SU-DHL-6 (cell line): ENCODE measurements at regions not wholly inside any gene's neighbourhood (a gene's known extent, or its start where the extent isn't known, plus 50 kb on each side); places are given as distances from the start of the nearest gene placed in this dataset.

Experiments
- H2AFZ ChIP-seq: fragments of 200-600 bp; sonication (generic); 2 replicates; pipeline ENCODE4 v1.6.1; 2014; ENCODE audit warnings: low read depth, mild to moderate bottlenecking, moderate library complexity, mixed read lengths, antibody characterized with exemption, low read length; ENCODE audit not compliant: severe bottlenecking
- H3F3A ChIP-seq: fragments of 200-600 bp; shearing (Covaris generic); 2 replicates; pipeline ENCODE4 v1.6.0; 2016; ENCODE audit warnings: antibody characterized with exemption, mild to moderate bottlenecking; ENCODE audit not compliant: insufficient read depth
- H3K27ac ChIP-seq: fragments of 200-600 bp; sonication (generic); 2 replicates; pipeline ENCODE4 v1.5.1; 2016; ENCODE audit warnings: low read depth, mild to moderate bottlenecking, low read length, moderate library complexity, mixed read lengths
- H3K27me3 ChIP-seq: fragments of 200-600 bp; sonication (generic), shearing (Covaris generic); 2 replicates; pipeline ENCODE4 v1.6.0; 2014; ENCODE audit warnings: mild to moderate bottlenecking, low read length
- H3K36me3 ChIP-seq: fragments of 200-600 bp; sonication (generic); 2 replicates; pipeline ENCODE4 v1.6.1; 2014; ENCODE audit warnings: mild to moderate bottlenecking, low read length, mixed read lengths
- H3K4me2 ChIP-seq: fragments of 300-600, 200-600 bp; shearing (Covaris generic), sonication (generic); 2 replicates; pipeline ENCODE4 v1.6.0; 2014; ENCODE audit warnings: low read length, low read depth, mild to moderate bottlenecking; ENCODE audit not compliant: poor library complexity, severe bottlenecking
- H3K4me3 ChIP-seq: fragments of 200-600 bp; sonication (generic); 2 replicates; pipeline ENCODE4 v1.5.1; 2014; ENCODE audit warnings: antibody characterized with exemption, low read length, mild to moderate bottlenecking, mixed read lengths; ENCODE audit not compliant: insufficient read depth, poor library complexity, severe bottlenecking
- H3K79me2 ChIP-seq: fragments of 200-600 bp; sonication (generic); 2 replicates; pipeline ENCODE4 v1.6.1; 2014; ENCODE audit warnings: mild to moderate bottlenecking, low read length, moderate library complexity; ENCODE audit not compliant: insufficient read depth
- H3K9ac ChIP-seq: fragments of 200-600 bp; sonication (generic); 2 replicates; pipeline ENCODE4 v1.7.0; 2014; ENCODE audit warnings: mild to moderate bottlenecking, low read length
- H3K9me2 ChIP-seq: fragments of 200-600 bp; sonication (generic); replicated peaks from 2 replicates; pipeline ENCODE4 v1.6.1; 2014; ENCODE audit warnings: low read length; ENCODE audit not compliant: insufficient read depth
- H3K9me3 ChIP-seq: fragments of 200-600 bp; sonication (generic); 2 replicates; pipeline ENCODE4 v1.6.1; 2014; ENCODE audit warnings: low read length, mixed read lengths; ENCODE audit not compliant: insufficient read depth
- H4K20me1 ChIP-seq: fragments of 200-600 bp; sonication (generic); 2 replicates; pipeline ENCODE4 v1.6.1; 2014; ENCODE audit warnings: low read depth, mild to moderate bottlenecking, antibody characterized with exemption, low read length, moderate library complexity, mixed read lengths
- CTCF ChIP-seq: fragments of 200-600 bp; sonication (generic); IDR thresholded peaks from one replicate; pipeline ENCODE4 v1.5.1; 2017; ENCODE audit warnings: antibody characterized with exemption, mild to moderate bottlenecking, low read length, moderate library complexity; ENCODE audit not compliant: insufficient read depth, poor library complexity, severe bottlenecking
- EZH2phosphoT487 ChIP-seq: fragments of 200-600 bp; sonication (generic), shearing (Covaris generic); conservative IDR thresholded peaks from 2 replicates; pipeline ENCODE4 v1.6.1; 2018; ENCODE audit warnings: mild to moderate bottlenecking, antibody characterized with exemption, low read length, moderate library complexity, mixed read lengths

GRCh38 chr10:126732868-126733267 is 62.4 kb upstream of the C10orf90 start:
- TF ChIP-seq EZH2phosphoT487 (no peak), CTCF (no peak)
- H3K9me2 ChIP-seq: no peaks in the 10 kb centered on the region
- H3K4me2 ChIP-seq: no peak overlapping the region
- no peak overlapping the region for H3K4me3 ChIP-seq
- no peaks in the 10 kb centered on the region for H4K20me1 ChIP-seq
- no peaks in the 10 kb centered on the region for H3F3A ChIP-seq
- H3K9me3 ChIP-seq: no peaks in the 10 kb centered on the region
- H3K27ac ChIP-seq: no peak overlapping the region
- no peak overlapping the region for H2AFZ ChIP-seq
- H3K36me3 ChIP-seq: no peaks in the 10 kb centered on the region
- no peak overlapping the region for H3K9ac ChIP-seq
- H3K27me3 ChIP-seq: no peaks in the 10 kb centered on the region
- H3K79me2 ChIP-seq: no peaks in the 10 kb centered on the region

- no peak for TF ChIP-seq EZH2phosphoT487
- no peak for TF ChIP-seq CTCF
- H3K9ac ChIP-seq: no peak overlapping the region
- no peaks in the 10 kb centered on the region for H3K36me3 ChIP-seq
- H4K20me1 ChIP-seq: no peaks in the 10 kb centered on the region
- no peaks in the 10 kb centered on the region for H3K9me3 ChIP-seq
- H3F3A ChIP-seq: no peaks in the 10 kb centered on the region
- H3K9me2 ChIP-seq: no peaks in the 10 kb centered on the region
- H2AFZ ChIP-seq: no peak overlapping the region
- no peaks in the 10 kb centered on the region for H3K27me3 ChIP-seq
- H3K27ac ChIP-seq: no peak overlapping the region
- no peak overlapping the region for H3K4me2 ChIP-seq
- H3K79me2 ChIP-seq: no peaks in the 10 kb centered on the region
- H3K4me3 ChIP-seq: no peak overlapping the region
Observed at GRCh38 chr10:126734015-126734414, 63.5 kb upstream of the C10orf90 start.

GRCh38 chr10:126734967-126735366 is 64.5 kb upstream of the C10orf90 start:
- no peaks in the 10 kb centered on the region for H3K9me3 ChIP-seq
- H3K27ac ChIP-seq: no peak overlapping the region
- no peaks in the 10 kb centered on the region for H3F3A ChIP-seq
- TF ChIP-seq EZH2phosphoT487 (no peak), CTCF (no peak)
- H4K20me1 ChIP-seq: no peaks in the 10 kb centered on the region
- no peaks in the 10 kb centered on the region for H3K79me2 ChIP-seq
- H3K9ac ChIP-seq: no peak overlapping the region
- H3K9me2 ChIP-seq: no peaks in the 10 kb centered on the region
- H2AFZ ChIP-seq: no peak overlapping the region
- H3K4me2 ChIP-seq: no peak overlapping the region
- H3K4me3 ChIP-seq: no peak overlapping the region
- no peaks in the 10 kb centered on the region for H3K27me3 ChIP-seq
- H3K36me3 ChIP-seq: no peaks in the 10 kb centered on the region

GRCh38 chr10:126736142-126736541 is 65.6 kb upstream of the C10orf90 start:
- Histone ChIP-seq H3F3A (no peaks in the 10 kb centered on the region), H3K4me3 (no peak overlapping the region), H4K20me1 (no peaks in the 10 kb centered on the region), H3K9me2 (no peaks in the 10 kb centered on the region), H3K4me2 (no peak overlapping the region), H3K9me3 (no peaks in the 10 kb centered on the region), H2AFZ (no peak overlapping the region), H3K27ac (no peak overlapping the region), H3K9ac (no peak overlapping the region), H3K27me3 (no peaks in the 10 kb centered on the region), H3K36me3 (no peaks in the 10 kb centered on the region), H3K79me2 (no peaks in the 10 kb centered on the region)
- TF ChIP-seq EZH2phosphoT487 (no peak), CTCF (no peak)
